HFFc6 (cell line): ENCODE measurements at regions not wholly inside any gene's neighbourhood (a gene's known extent, or its start where the extent isn't known, plus 50 kb on each side); places are given as distances from the start of the nearest gene placed in this dataset.

Source experiments
- DNase-seq: peaks from one replicate; pipeline ENCODE4 v3.0.0-alpha.2; 2018
- H3K27ac Mint-ChIP-seq: 2 replicates; pipeline ENCODE4 v1.8.0; 2020; ENCODE audit warnings: mild to moderate bottlenecking, mixed read lengths
- H3K27me3 Mint-ChIP-seq: 2 replicates; pipeline ENCODE4 v1.8.0; 2021; ENCODE audit warnings: mild to moderate bottlenecking, moderate library complexity, mixed read lengths; ENCODE audit not compliant: insufficient read depth
- H3K36me3 Mint-ChIP-seq: 2 replicates; pipeline ENCODE4 v1.8.0; 2021; ENCODE audit warnings: low read depth, mixed read lengths
- H3K4me1 Mint-ChIP-seq: 2 replicates; pipeline ENCODE4 v1.8.0; 2020; ENCODE audit warnings: low read depth, mixed read lengths
- H3K4me3 Mint-ChIP-seq: 2 replicates; pipeline ENCODE4 v1.8.0; 2020; ENCODE audit warnings: mild to moderate bottlenecking, moderate library complexity, mixed read lengths
- H3K9me3 Mint-ChIP-seq: 2 replicates; pipeline ENCODE4 v1.8.0; 2020; ENCODE audit warnings: mild to moderate bottlenecking, mixed read lengths
- CTCF ChIP-seq: fragments of 200-600 bp; sonication (generic); IDR thresholded peaks from 2 replicates; pipeline ENCODE4 v1.5.0; 2021; ENCODE audit warnings: antibody characterized with exemption, mild to moderate bottlenecking

- H3K9me3 Mint-ChIP-seq = peaks cover 32% of the 10 kb centered on the region
- no peak overlapping the region for H3K27ac Mint-ChIP-seq
- no peak overlapping the region for H3K4me3 Mint-ChIP-seq
- no peaks in the 10 kb centered on the region; the same call in 1 of the 2 replicates for H3K36me3 Mint-ChIP-seq
- no peaks in the 10 kb centered on the region for H3K4me1 Mint-ChIP-seq
- DNase-seq = no peak
- H3K27me3 Mint-ChIP-seq = no peaks in the 10 kb centered on the region
- TF ChIP-seq CTCF = no peak
These were observed 253.9 kb downstream of the ZNF536 start for GRCh38 chr19:30625947-30626625.

- no peak for DNase-seq
- Mint-ChIP-seq H3K9me3 (peaks cover 48% of the 10 kb centered on the region), H3K4me3 (no peak overlapping the region), H3K27me3 (no peaks in the 10 kb centered on the region), H3K27ac (no peak overlapping the region), H3K36me3 (no peaks in the 10 kb centered on the region; the same call in 1 of the 2 replicates), H3K4me1 (no peaks in the 10 kb centered on the region)
- no peak for TF ChIP-seq CTCF
These were observed 250.1 kb downstream of the ZNF536 start for GRCh38 chr19:30622276-30622675.

- Mint-ChIP-seq H3K4me1 (no peaks in the 10 kb centered on the region), H3K27me3 (no peaks in the 10 kb centered on the region), H3K36me3 (no peaks in the 10 kb centered on the region; the same call in 1 of the 2 replicates), H3K4me3 (no peak overlapping the region), H3K27ac (no peak overlapping the region), H3K9me3 (peaks cover 47% of the 10 kb centered on the region)
- no peak for TF ChIP-seq CTCF
- DNase-seq = no peak
These were observed 249.2 kb downstream of the ZNF536 start for GRCh38 chr19:30621326-30621920.

GRCh38 chr19:30620354-30620753, 248.2 kb downstream of the ZNF536 start:
- Mint-ChIP-seq H3K27ac (no peak overlapping the region), H3K4me1 (no peaks in the 10 kb centered on the region), H3K27me3 (no peaks in the 10 kb centered on the region), H3K9me3 (peaks cover 54% of the 10 kb centered on the region), H3K4me3 (no peak overlapping the region), H3K36me3 (no peaks in the 10 kb centered on the region; the same call in 1 of the 2 replicates)
- TF ChIP-seq CTCF = no peak
- no peak for DNase-seq

GRCh38 chr19:30609656-30610270, 237.6 kb downstream of the ZNF536 start:
- Mint-ChIP-seq H3K4me1 (no peaks in the 10 kb centered on the region), H3K27ac (no peak overlapping the region), H3K9me3 (peaks cover 52% of the 10 kb centered on the region), H3K4me3 (no peak overlapping the region), H3K27me3 (peaks cover 4% of the 10 kb centered on the region), H3K36me3 (no peaks in the 10 kb centered on the region; the same call in 1 of the 2 replicates)
- DNase-seq = no peak
- TF ChIP-seq CTCF = no peak
